ENCODE measurements at regions not wholly inside any gene's neighbourhood (a gene's known extent, or its start where the extent isn't known, plus 50 kb on each side); places are given as distances from the start of the nearest gene placed in this dataset.
"Not testable (repeated sequence)": the region's sequence is repeated elsewhere in the genome, so short reads cannot be mapped to it uniquely, and the experiment has no call there.

DNA sequence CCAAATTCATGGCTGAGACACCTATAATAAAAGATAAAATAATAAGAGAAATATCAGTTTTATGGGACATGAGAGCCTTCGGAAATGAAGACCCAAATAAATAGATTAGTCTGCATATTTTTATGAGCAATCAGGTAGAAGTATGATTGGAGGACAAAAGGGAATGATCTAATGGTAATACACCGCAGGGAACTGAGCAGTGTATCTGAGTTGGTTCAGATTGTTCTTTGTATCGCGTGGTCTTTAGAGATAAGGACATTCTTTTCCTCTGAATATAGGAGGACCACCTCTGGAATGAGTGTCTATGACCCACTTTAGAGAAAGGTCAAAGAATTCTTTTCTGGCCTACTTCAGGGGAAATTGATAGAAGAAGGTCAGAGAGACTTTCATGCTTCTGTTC is 801.8 kb upstream of the CHD1 start:
- not testable (repeated sequence) for DNase-seq (ENCODE audit: low read depth, low spot score)

DNA sequence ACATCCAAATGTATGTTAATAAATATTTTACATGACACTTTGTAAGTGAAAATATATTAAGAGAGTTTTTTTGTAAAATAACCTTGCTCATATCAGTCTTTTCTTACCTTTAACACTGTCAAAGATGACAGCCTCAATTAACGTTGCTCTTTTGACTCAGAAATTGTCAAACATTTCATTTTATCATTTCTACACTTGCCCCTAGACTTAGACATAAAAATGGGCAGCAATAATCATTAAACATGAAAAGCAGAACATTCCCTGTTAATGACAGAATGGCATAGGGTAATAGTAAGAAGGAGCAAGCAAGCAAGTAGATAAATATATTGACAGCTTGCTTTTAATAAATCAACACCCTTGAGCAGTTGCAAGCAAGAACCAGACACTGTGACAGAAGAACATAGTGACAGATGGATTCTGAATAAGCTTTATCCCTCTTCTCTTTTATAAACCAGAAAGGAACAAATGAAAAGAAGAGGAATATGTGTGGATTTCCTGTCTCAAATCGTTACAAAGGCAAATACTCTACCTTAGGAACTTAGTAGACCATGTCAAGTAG is 796.0 kb upstream of the CHD1 start:
- DNase-seq (ENCODE audit: low read depth, low spot score), result no peak

DNA sequence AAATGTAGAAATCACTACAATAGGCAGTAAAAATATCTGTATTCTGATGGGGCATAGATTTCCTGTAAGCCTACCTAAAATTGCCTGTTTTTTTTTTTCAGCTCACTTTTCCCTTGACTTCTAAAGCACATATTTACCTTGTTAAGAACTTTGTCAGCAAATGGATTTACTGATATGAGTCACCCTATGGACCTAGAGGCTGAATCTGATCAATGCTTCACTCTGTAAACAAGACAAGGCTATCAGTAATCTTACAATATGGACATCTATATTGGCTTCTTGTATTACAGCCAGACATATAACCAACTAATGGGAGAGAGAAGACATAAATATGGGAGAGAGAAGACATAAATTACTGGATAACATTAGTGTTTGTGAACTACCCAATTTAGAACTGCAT is 792.7 kb upstream of the CHD1 start:
- no peak for DNase-seq (ENCODE audit: low read depth, low spot score)

DNA sequence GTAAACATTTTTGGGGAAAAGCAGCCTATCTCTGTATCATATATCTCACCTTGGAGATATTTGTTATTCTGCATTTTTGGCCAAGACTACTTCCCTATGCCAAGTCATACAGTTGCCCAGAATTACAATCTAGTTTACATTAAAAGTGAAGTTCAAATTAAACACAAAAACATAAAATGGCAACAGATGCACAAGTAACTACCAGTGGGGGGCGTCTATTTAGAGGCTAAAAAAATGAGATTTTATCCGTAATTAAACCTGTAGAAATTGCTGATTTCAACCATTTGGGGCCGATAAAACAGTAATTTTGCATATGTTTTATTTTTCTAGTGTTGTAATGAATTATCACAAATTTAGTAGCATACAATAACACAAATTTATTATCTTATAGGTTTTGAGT is 787.1 kb upstream of the CHD1 start:
- no peak for DNase-seq (ENCODE audit: low read depth, low spot score)

DNA sequence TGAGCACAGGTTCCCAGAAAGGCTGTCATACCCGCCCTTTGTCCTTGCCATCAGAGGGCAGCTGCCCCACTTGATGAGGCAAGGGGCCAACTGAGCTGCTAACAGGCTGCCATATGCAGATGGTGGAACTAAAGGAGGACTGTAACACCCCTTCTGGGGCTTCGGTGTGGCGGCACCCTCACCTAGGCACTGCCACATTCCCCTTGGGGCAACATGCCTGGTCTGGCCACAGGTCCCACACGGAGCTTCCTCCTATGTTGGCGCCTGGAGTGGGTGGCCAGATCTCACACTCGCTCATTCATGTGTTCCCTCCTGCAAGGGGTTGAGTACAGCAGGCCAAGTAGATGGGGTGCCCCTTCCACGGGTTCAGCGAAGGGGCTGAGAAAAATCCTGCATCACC is 777.4 kb upstream of the CHD1 start:
- no peak for DNase-seq (ENCODE audit: low read depth, low spot score)

DNA sequence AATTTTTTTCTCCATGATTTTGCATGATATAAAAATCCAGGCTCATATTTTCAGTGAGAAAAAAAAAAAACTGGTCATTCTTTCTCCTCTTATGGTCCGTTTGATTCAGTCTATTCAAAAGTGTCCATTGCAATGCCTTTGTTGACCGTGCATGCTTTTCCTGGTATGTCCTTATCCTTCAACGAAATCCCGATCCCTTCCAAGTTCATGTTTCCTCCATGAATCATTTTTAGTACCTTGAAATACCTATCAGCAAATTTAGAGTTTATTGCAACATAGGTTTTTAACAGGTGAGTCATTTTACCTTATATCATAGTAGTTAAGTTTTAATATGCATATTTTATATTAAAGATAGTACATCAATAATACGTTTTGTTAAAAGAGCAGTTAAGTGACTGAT is 773.8 kb upstream of the CHD1 start:
- DNase-seq (ENCODE audit: low read depth, low spot score), result no peak

DNA sequence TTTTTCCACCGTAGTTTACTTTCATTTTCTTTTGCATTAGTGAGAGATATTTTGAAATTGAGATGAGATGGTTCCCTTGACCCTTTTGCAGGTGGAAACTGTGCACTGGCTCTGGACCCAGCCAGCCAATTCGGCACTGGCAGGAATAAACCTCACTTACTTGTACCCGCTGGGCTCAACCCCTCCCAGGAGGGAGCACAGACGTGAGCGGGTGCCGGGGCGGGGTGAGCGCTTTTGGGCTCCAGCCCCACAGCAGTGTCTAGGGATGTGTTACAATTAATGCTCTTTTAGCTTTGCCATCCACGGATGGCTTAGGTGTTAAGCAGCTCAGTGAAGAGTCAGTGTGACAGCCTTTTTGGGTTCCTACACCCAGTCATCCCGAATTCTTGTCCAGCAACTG is 766.1 kb upstream of the CHD1 start:
- no peak for DNase-seq (ENCODE audit: low read depth, low spot score)

DNA sequence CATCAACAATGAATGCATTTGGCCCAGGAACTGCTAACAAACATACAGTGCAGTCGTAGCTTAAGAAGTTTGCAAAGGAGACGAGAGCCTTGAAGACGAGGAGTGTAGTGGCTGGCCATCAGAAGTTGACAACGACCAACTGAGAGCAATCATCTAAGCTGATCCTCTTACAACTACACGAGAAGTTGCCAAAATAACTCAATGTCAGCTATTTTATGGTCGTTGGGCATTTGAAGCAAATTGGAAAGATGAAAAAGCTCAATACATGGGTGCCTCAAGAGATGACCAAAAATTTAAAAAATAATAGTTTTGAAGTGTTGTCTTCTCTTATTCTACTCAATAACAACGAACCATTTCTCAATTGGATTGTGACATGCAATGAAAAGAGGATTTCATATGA is 757.7 kb upstream of the CHD1 start:
- DNase-seq (ENCODE audit: low read depth, low spot score), result no peak

DNA sequence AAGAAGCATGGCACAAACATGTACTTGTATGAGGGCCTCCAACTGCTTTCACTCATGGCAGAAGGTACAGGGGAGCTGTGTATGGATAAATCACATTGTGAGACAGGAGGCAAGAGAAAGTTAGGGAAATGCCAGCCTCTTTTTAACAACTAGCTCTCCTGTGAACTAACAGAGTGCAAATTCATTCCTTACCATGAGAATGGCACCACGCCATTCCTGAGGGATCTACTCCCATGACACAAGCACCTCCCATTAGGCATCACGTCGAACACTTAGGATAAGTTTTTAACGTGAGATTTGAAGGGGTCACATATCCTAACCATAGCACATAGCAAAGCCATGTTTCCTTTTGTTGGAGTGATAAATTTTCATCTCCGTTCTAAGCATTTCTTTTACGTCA is 747.2 kb upstream of the CHD1 start:
- DNase-seq (ENCODE audit: low read depth, low spot score), result no peak

DNA sequence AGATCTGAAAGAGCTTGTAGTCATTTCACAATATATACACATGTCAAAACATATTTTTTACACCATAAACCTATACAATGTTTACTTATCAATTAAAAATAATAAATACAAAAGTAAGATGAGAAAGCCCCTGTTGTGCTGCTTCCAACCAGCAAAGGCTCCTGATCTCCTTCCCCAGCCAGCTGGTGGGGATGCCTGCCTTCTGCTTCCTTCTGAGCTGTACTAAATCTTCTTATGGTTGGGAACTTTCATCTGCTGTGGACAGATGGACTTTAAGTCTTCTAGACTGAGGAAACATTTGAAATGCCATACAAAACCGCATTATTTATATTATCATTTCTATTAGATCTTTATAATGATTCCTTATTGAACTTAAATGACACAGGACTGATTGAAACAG is 745.3 kb upstream of the CHD1 start:
- DNase-seq (ENCODE audit: low read depth, low spot score), result no peak

DNA sequence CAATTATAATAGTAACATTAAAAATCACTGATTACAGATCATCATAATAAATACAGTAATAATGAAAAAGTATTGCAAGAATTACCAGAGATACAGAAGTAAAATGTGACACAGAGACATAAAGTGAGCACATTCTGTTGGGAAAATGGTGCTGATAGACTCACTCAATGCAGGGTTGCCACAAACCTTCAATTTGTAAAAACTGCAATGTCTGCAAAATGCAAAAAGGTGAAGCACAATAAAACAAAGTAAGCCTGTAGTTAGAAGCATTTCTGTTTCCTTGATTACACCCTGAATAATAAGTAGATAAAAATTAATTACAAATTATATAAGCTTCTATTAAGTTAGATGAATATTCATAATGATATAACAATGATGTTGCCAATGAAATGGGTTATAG is 736.2 kb upstream of the CHD1 start:
- DNase-seq (ENCODE audit: low read depth, low spot score), result no peak

DNA sequence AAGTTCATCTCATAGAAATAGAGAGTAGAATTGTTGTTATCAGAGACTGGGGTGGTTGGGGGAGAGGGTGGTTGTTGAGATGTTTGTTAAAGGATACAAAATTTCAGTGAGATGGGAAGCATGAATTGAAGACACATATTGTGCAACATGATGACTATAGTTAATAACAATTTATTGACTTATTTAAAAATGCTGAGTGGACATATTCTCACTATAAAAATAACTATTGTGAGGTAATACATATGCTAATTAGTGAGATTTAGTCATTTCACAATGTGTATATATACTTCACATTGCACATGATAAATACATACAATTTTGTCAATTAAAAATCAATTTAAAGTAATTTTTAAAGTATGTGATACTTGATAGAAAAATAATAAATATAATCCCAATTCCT is 722.5 kb upstream of the CHD1 start:
- no peak for DNase-seq (ENCODE audit: low read depth, low spot score)

DNA sequence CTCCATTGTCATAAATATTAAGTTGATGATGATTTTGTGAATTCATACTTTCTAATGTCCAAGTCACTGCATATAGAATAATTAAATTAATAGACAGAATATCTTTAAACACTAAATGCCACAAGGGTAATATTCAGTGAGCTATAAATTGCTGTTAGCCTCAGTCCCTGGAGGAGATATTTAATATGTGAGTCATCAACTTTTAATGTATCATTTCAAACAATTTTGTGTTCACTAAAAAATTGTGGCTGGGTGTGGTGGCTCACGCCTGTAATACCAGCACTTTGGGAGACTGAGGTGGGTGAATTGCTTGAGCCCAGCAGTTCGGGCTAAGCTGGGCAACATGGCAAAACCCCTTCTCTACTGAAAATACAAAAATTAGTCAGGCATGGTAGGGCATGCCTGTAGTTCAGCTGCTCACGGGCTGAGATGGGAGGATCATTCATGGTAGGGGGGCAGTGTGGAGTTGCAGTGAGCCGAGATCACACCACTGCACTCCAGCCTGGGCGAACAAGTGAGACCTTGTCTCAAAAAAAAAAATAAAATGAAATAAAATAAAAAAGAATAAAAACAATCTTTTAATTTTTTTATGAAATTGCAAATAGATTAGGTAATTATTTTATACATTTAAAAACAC is 717.3 kb upstream of the CHD1 start:
- DNase-seq (ENCODE audit: low read depth, low spot score), result no peak

DNA sequence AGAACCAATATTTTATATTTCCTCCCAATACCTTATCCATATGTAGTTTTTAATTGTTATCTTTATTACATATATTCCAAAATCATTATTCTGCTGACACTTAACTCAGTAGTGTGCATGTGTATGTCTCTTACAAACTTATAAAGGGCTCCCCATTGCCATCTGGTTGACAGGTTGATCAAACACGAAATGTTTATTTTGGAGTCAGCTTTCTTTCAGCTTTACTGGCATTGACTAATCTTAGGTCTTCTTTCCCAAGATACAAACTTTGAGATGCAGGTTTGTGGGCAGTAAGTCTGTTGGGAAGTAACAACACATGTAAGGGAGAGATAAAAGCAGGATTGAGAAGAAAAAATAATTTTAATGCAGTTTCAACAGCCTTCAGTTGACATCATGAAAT is 716.0 kb upstream of the CHD1 start:
- DNase-seq (ENCODE audit: low read depth, low spot score), result no peak

DNA sequence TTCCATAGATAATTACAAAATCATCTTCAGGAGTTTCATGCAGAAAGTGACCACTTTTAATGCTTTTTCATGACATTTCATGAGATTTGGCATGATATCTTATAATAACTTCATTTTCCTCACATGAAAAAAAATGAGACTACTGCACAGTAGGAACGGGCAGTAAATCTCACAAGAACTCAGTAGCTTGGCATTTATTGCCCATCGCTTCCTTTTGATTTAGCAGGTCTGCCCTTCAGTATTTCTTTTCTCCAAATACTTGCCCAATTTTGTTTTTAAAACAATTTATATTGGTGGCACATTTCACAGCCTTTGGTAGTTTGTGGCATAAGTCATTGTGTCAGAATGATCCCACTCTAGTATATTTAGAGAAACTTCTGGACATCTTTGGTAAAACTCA is 711.8 kb upstream of the CHD1 start:
- DNase-seq (ENCODE audit: low read depth, low spot score), result no peak

DNA sequence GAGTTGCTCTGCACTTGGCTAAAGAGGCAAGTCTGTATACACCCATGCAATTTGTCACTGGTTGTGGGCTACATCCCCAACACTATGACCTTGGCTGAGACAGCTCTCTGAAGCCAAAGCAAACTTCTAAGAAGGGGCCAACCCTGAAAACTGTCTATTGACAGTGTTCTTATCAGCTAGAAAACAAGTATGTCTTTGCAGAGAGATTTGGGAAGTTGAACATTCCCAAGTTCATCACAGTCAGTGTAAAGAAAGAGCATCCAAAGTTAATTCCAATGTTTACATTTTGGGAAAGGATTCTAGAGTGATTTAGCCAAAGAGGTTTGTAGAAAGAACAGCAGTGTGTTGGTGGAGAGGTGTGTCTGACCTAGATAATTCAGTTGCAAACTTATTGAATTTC is 711.1 kb upstream of the CHD1 start:
- no peak for DNase-seq (ENCODE audit: low read depth, low spot score)

DNA sequence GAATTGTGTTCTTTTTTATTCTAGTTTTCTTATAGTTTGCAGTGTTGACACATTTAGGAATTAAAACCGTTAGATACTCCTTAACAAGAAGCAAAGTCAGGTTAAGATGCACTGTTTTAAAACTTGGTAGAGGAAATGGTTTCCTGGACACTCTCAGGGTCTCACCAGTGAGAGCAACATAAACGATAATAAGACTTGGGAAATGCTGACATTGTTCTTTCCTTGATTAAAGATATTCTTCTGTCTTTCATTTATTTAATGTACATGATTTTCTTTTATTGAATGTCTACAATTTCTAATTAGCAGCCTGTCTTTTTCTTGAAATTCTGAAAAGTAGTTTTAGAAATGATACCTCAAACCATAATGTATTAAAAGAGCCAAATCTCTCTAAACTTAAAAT is 707.9 kb upstream of the CHD1 start:
- no peak for DNase-seq (ENCODE audit: low read depth, low spot score)

DNA sequence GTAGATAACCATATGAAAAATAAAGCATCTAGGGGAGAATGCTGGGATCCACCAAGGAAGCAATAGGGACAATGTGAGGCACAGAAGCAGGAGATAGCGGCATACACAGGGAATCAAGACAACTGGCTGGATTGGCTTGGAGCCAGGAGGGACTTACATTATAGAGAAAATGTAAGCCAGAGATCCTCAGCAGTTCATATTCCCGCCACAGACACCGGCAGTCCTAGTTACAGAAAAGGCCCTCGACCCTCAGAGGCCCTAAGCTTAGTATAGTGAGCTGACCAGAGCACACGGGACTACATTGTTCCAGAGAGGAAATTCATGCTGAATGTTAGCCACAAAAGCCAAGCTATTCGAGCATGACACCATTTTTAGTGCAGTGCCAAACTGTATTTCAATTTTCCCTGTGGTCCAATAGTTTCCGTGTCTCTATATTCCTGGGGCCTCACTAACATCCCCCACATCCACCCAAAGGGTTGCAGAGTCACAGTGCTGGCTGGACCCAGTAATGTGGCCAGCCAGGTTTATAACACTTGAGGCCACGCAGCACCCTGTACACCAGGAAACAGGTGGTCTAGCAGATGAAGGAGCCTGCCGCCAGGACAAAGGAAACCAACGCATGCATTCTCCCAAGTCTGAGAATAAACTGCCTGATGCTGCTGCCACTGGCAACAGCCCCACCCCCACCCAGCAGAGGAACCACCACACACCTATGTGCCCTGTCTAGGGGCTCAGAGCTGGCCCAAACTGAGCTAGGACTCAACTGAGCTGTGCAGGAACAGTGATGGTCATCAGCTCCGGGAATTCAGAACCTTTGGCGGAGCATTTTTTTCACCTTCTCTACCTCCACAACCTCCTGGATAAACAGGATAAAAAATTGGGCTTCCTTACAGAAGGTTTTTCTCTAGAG is 693.2 kb upstream of the CHD1 start:
- DNase-seq (ENCODE audit: low read depth, low spot score), result no peak

DNA sequence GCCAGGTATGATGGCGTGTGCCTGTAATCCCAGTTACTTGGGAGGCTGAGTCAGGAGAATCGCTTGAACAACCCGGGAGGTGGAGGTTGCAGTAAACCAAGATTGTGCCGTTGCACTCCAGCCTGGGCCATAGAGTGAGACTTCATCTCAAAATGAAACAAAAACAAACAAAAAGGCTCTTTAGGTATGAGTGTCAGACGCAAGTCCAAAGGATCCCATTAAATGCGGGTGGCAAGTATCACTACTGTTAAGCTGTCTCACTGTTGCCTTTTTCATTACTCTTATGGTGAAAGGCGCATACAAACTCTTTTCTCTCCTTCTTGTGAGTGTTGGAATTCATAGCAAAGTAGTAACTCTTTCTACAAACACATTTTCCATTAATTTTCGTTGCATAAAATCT is 688.5 kb upstream of the CHD1 start:
- DNase-seq (ENCODE audit: low read depth, low spot score), result no peak

DNA sequence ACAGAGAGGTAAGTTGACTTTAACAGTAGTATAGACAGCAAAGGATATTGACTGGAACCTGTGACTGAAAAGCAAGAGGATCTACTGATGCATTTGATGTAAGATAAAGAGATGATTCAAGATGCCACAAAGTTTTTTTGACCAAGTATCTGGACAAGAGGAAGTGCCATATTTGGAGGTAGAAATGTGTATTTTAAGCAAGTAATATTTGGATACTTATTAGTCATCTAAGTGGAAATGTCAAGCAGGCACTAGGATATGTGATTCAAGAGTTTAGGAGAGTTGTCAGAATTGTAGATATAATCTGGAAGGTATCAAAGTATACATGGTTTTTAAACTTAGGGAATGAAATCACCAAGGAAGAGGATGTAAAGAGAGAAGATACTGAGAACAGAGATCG is 686.1 kb upstream of the CHD1 start:
- DNase-seq (ENCODE audit: low read depth, low spot score), result no peak

DNA sequence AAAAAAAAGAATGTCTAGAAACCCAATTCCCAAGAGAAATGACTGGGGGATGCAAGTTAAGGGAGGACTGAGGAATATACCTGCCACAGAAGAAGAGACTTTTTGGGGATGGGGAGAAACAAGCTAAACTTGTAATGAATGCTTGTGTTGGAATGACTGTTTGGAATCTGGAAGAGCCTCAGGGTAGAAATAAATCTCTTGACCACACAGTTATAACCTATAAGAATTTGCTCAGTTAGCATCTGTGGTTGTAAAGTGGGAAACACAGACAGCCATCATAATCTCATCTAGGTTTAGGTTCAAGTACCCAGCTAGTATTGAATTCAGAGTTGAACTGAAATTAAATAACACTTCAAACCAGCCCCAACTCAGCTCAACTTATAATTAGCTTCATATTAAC is 678.3 kb upstream of the CHD1 start:
- DNase-seq (ENCODE audit: low read depth, low spot score), result no peak

DNA sequence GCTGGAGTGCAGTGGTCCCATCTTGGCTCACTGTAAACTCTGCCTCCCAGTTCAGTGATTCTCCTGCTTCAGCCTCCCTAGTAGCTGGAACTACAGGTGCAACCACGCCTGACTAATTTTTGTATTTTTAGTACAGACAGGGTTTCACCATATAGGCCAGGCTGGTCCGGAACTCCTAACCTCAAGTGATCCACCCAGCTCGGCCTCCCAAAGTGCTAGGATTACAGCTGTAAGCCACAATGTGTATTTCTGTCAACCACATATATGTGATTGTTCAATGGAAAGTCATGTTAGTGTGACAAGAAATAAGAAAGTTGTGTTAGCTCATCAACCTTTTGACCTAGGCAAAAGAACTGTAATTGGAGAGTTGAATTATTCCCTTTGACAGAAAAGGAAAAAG is 677.1 kb upstream of the CHD1 start:
- DNase-seq (ENCODE audit: low read depth, low spot score), result no peak

DNA sequence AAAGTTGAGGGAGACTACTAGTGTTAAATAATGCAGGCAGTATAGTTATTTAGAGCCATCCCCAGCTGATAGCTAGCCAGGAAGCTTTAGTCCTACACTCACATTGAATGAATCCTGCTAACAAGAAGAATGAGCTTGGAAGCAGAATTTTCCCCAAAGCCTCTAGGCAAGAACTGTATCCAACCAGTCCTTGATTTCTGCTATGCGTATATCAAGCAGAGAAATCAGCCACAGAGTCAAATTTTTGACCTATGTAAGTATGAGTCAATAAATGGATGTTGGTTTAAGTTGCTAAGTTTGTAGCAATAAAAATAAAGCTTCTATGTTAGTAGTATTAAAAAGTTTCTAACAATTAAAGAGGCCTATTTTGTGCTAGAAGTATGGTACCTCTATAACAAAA is 672.1 kb upstream of the CHD1 start:
- no peak for DNase-seq (ENCODE audit: low read depth, low spot score)
